Smooth muscle cell (in vitro differentiated cells): ENCODE measurements at regions not wholly inside any gene's neighbourhood (a gene's known extent, or its start where the extent isn't known, plus 50 kb on each side); places are given as distances from the start of the nearest gene placed in this dataset.

ENCODE experiments used
- DNase-seq: peaks from one replicate; lab custom pipeline; 2025; ENCODE audit not compliant: unreplicated experiment; lab: John Stamatoyannopoulos, UW
- H2AFZ ChIP-seq: fragments of 200-600 bp; sonication (generic); 2 replicates; pipeline ENCODE4 v1.6.0; 2016; ENCODE audit warnings: antibody characterized with exemption, low read depth, mild to moderate bottlenecking
- H3F3A ChIP-seq: fragments of 200-600 bp; sonication (generic); 2 replicates; pipeline ENCODE4 v1.6.0; 2017; ENCODE audit warnings: antibody characterized with exemption, low read depth
- H3K27ac ChIP-seq: fragments of 200-600 bp; sonication (generic); 2 replicates; pipeline ENCODE4 v1.5.1; 2016; ENCODE audit warnings: low read depth, mild to moderate bottlenecking
- H3K27me3 ChIP-seq: fragments of 200-600 bp; sonication (generic); 2 replicates; pipeline ENCODE4 v1.6.1; 2016; ENCODE audit warnings: low read depth, mild to moderate bottlenecking
- H3K36me3 ChIP-seq: fragments of 200-600 bp; sonication (generic); 2 replicates; pipeline ENCODE4 v1.5.1; 2016; ENCODE audit warnings: low read depth
- H3K4me1 ChIP-seq: fragments of 200-600 bp; sonication (generic); 2 replicates; pipeline ENCODE4 v1.5.1; 2016; ENCODE audit warnings: low read depth
- H3K4me2 ChIP-seq: fragments of 200-600 bp; sonication (generic); 2 replicates; pipeline ENCODE4 v1.6.0; 2016; ENCODE audit warnings: mild to moderate bottlenecking
- H3K4me3 ChIP-seq: fragments of 200-600 bp; sonication (generic); 2 replicates; pipeline ENCODE4 v1.5.1; 2016; ENCODE audit warnings: mild to moderate bottlenecking
- H3K79me2 ChIP-seq: fragments of 200-600 bp; sonication (generic); 2 replicates; pipeline ENCODE4 v1.6.0; 2016; ENCODE audit warnings: low read depth, mild to moderate bottlenecking
- H3K9ac ChIP-seq: fragments of 200-600 bp; sonication (generic); 2 replicates; pipeline ENCODE4 v1.6.0; 2016; ENCODE audit warnings: low read depth
- H3K9me3 ChIP-seq: fragments of 200-600 bp; sonication (generic); replicated peaks from 2 replicates; pipeline ENCODE4 v1.5.1; 2016; ENCODE audit warnings: low read depth
- H4K20me1 ChIP-seq: fragments of 200-600 bp; sonication (generic); 2 replicates; pipeline ENCODE4 v1.6.0; 2016; ENCODE audit warnings: low read depth
- WGBS: methylation state at CpG from one replicate; pipeline ENCODE4 v1.1.7; 2016; ENCODE audit warnings: low lambda C conversion rate; 5-methylcytosine and 5-hydroxymethylcytosine counted together
- TF ChIP-seq, protein P1 (sequence below): fragments of 200-600 bp; sonication (generic); IDR thresholded peaks from 2 replicates; pipeline ENCODE4 v1.5.1; 2017; ENCODE audit warnings: borderline replicate concordance, mild to moderate bottlenecking, antibody characterized with exemption; ENCODE audit not compliant: insufficient read depth, poor library complexity, severe bottlenecking

DNA sequence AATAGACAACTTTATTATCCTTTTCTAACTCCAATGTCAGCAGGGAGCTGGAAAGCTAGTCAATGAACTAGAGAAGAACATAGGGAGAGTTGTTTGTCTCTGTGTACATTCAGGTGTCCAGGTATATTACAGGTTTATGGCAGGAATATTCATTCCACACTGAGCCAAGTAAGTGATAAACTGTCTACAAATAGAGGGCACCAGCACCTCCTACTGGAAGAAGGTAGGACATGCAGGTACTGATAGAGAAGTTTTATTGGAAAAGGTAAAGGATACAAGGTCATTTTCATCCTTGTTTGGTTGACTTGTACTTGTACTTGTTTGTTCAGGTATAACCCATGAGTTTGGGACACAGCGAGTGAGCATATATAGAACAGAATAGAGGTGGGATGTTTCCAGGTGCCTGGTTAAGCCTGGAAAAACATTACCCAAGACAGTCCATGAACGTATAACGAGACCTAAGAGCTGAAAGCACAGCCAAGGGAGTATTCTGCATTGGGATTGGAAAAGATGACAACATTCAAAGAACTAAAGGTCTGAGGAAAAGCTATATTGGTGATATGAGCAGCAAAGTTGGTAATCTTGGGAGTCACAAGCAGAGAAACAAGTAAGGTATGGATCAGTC lies 61.4 kb upstream of the PPP1R3C start:
- H2AFZ ChIP-seq, result no peak overlapping the region
- no peaks in the 10 kb centered on the region for H3K9me3 ChIP-seq
- no peaks in the 10 kb centered on the region for H3F3A ChIP-seq
- H3K4me3 ChIP-seq, result no peak overlapping the region
- no peaks in the 10 kb centered on the region for H4K20me1 ChIP-seq
- TF ChIP-seq, protein P1, sequence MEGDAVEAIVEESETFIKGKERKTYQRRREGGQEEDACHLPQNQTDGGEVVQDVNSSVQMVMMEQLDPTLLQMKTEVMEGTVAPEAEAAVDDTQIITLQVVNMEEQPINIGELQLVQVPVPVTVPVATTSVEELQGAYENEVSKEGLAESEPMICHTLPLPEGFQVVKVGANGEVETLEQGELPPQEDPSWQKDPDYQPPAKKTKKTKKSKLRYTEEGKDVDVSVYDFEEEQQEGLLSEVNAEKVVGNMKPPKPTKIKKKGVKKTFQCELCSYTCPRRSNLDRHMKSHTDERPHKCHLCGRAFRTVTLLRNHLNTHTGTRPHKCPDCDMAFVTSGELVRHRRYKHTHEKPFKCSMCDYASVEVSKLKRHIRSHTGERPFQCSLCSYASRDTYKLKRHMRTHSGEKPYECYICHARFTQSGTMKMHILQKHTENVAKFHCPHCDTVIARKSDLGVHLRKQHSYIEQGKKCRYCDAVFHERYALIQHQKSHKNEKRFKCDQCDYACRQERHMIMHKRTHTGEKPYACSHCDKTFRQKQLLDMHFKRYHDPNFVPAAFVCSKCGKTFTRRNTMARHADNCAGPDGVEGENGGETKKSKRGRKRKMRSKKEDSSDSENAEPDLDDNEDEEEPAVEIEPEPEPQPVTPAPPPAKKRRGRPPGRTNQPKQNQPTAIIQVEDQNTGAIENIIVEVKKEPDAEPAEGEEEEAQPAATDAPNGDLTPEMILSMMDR, result peak; percentile 75
- no peaks in the 10 kb centered on the region for H3K27me3 ChIP-seq
- H3K36me3 ChIP-seq, result no peaks in the 10 kb centered on the region
- H3K79me2 ChIP-seq, result no peaks in the 10 kb centered on the region
- H3K9ac ChIP-seq, result no peak overlapping the region
- no peak overlapping the region for H3K4me2 ChIP-seq
- H3K27ac ChIP-seq, result no peak overlapping the region
- 64% methylated on average over 3 of the region's 3 CpGs for WGBS
- DNase-seq, result no peak
- no peaks in the 10 kb centered on the region for H3K4me1 ChIP-seq

GRCh38 chr10:91691981-91692380 lies 59.1 kb upstream of the PPP1R3C start:
- Histone ChIP-seq H3K4me2 (no peak overlapping the region), H3K79me2 (no peaks in the 10 kb centered on the region), H3K36me3 (no peaks in the 10 kb centered on the region), H3F3A (no peaks in the 10 kb centered on the region), H3K27ac (no peak overlapping the region), H3K9ac (no peak overlapping the region), H4K20me1 (no peaks in the 10 kb centered on the region), H3K9me3 (no peaks in the 10 kb centered on the region), H3K4me3 (no peak overlapping the region), H2AFZ (no peak overlapping the region), H3K4me1 (no peaks in the 10 kb centered on the region), H3K27me3 (no peaks in the 10 kb centered on the region)
- TF ChIP-seq, protein P1, result no peak
- no peak for DNase-seq
- 93% methylated on average over 6 of the region's 6 CpGs for WGBS

DNA sequence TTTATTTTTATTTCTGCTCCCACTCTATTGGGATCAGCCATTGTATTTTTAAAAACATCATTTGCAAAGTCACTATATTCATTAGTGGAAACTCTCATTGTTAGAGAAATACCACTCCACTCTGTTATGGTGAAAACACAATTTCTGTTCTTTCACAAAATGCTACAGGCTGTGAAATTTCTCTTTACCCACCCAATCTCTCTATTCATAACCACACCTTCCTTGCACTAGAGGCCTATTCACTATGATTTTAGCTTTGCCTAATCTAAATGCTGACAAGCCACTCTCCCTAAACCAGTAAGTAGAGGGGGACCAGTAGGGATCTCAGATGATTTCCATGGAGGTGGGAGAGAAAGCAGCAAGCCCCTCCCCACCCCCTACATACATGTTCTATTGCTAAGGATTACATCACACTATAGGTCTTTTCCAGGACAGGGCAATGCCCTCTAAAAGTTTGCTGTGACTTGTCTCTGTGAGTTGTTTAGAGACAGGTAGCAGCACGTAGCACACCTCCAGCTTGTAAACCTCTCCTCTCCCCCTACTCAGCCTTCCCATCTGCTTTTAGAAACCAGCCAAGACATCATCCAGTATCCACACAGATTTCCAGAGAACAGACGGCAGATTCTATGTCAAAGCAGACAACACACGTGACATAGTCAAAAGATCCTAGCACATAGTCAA lies 58.3 kb upstream of the PPP1R3C start:
- 93% methylated on average over 3 of the region's 3 CpGs for WGBS
- Histone ChIP-seq H3K4me2 (no peak overlapping the region), H3K9me3 (no peaks in the 10 kb centered on the region), H3K4me3 (no peak overlapping the region), H2AFZ (no peak overlapping the region), H3K27me3 (no peaks in the 10 kb centered on the region), H3K4me1 (no peaks in the 10 kb centered on the region), H4K20me1 (no peaks in the 10 kb centered on the region), H3K79me2 (no peaks in the 10 kb centered on the region), H3K9ac (no peak overlapping the region), H3K27ac (no peak overlapping the region), H3F3A (no peaks in the 10 kb centered on the region), H3K36me3 (no peaks in the 10 kb centered on the region)
- DNase-seq, result no peak
- TF ChIP-seq, protein P1, result no peak

- Histone ChIP-seq H3K4me1 (no peaks in the 10 kb centered on the region), H2AFZ (no peak overlapping the region), H3F3A (no peaks in the 10 kb centered on the region), H3K36me3 (no peaks in the 10 kb centered on the region), H3K9me3 (no peaks in the 10 kb centered on the region), H3K4me2 (no peak overlapping the region), H3K4me3 (no peak overlapping the region), H3K27ac (no peak overlapping the region), H3K79me2 (no peaks in the 10 kb centered on the region), H3K27me3 (no peaks in the 10 kb centered on the region), H3K9ac (no peak overlapping the region), H4K20me1 (no peaks in the 10 kb centered on the region)
- 91% methylated on average over 3 of the region's 3 CpGs for WGBS
- DNase-seq, result no peak
- TF ChIP-seq, protein P1, result no peak
Observed at GRCh38 chr10:91690412-91690811, 57.5 kb upstream of the PPP1R3C start.
